Renal cortical epithelial cell (primary cell): ENCODE measurements at regions not wholly inside any gene's neighbourhood (a gene's known extent, or its start where the extent isn't known, plus 50 kb on each side); places are given as distances from the start of the nearest gene placed in this dataset.

Source experiments
- DNase-seq: peaks from one replicate; pipeline ENCODE4 v3.0.0-alpha.2; 2011; ENCODE audit warnings: low read depth

- no peak for DNase-seq
Observed at GRCh38 chr17:77566151-77566550, 392.4 kb upstream of the TNRC6C start.

GRCh38 chr17:77566566-77567138 is 391.9 kb upstream of the TNRC6C start:
- DNase-seq, result no peak

- DNase-seq, result no peak
Observed at GRCh38 chr17:77568540-77568939, 390.0 kb upstream of the TNRC6C start.

GRCh38 chr17:77569846-77570564 is 388.5 kb upstream of the TNRC6C start:
- DNase-seq, result no peak

GRCh38 chr17:77570565-77570898 is 388.0 kb upstream of the TNRC6C start:
- no peak for DNase-seq

- DNase-seq, result no peak
Observed at GRCh38 chr17:77571155-77571981, 387.1 kb upstream of the TNRC6C start.

GRCh38 chr17:77572065-77572601 is 386.4 kb upstream of the TNRC6C start:
- no peak for DNase-seq

- DNase-seq, result no peak
Observed at GRCh38 chr17:77572851-77573250, 385.7 kb upstream of the TNRC6C start.

GRCh38 chr17:77577491-77577890 is 381.0 kb upstream of the TNRC6C start:
- no peak for DNase-seq

GRCh38 chr17:77579131-77579530 is 379.4 kb upstream of the TNRC6C start:
- DNase-seq, result no peak

- DNase-seq, result no peak
Observed at GRCh38 chr17:77579682-77580081, 378.8 kb upstream of the TNRC6C start.

GRCh38 chr17:77580531-77581270 is 377.8 kb upstream of the TNRC6C start:
- DNase-seq, result no peak

GRCh38 chr17:77581480-77581879 is 377.0 kb upstream of the TNRC6C start:
- peak; percentile 12 for DNase-seq

- DNase-seq, result no peak
Observed at GRCh38 chr17:77585142-77585860, 373.2 kb upstream of the TNRC6C start.

GRCh38 chr17:77590951-77591735 is 367.4 kb upstream of the TNRC6C start:
- DNase-seq, result no peak

- DNase-seq, result no peak
Observed at GRCh38 chr17:77592106-77592865, 366.2 kb upstream of the TNRC6C start.

GRCh38 chr17:77593081-77593480 is 365.4 kb upstream of the TNRC6C start:
- no peak for DNase-seq

GRCh38 chr17:77594416-77595209 is 363.9 kb upstream of the TNRC6C start:
- no peak for DNase-seq
